HG03520 (cell line): ENCODE measurements at regions not wholly inside any gene's neighbourhood (a gene's known extent, or its start where the extent isn't known, plus 50 kb on each side); places are given as distances from the start of the nearest gene placed in this dataset.
A peak's percentile ranks its signal among the peaks of the same experiment; 100 is the strongest.

Experiments
- ATAC-seq: cut with Tn5 transposase; IDR thresholded peaks from one replicate; pipeline ENCODE4 v1.9.1; 2021; ENCODE audit warnings: mild to moderate bottlenecking, moderate library complexity; ENCODE audit not compliant: unreplicated experiment

- no peak for ATAC-seq
Measured at GRCh38 chr13:39279077-39279476, 240.8 kb downstream of the NHLRC3 start.

GRCh38 chr13:39281539-39282150, 243.4 kb downstream of the NHLRC3 start:
- ATAC-seq = no peak

GRCh38 chr13:39282400-39282972, 244.2 kb downstream of the NHLRC3 start:
- ATAC-seq = peak; percentile 92

GRCh38 chr13:39283072-39283471, 244.8 kb downstream of the NHLRC3 start:
- no peak for ATAC-seq

- ATAC-seq = no peak
Measured at GRCh38 chr13:39284801-39285388, 246.6 kb downstream of the NHLRC3 start.
